ENCODE measurements at regions not wholly inside any gene's neighbourhood (a gene's known extent, or its start where the extent isn't known, plus 50 kb on each side); places are given as distances from the start of the nearest gene placed in this dataset.

GRCh38 chr5:68658810-68659372 is 434.9 kb upstream of the SLC30A5 start:
- no peak for TF ChIP-seq CTCF (IDR thresholded peaks at IDR 0.05; ENCODE audit: low read depth, low read length)
- TF ChIP-seq POLR2A (IDR thresholded peaks at IDR 0.05; ENCODE audit: extremely low read depth, insufficient read length): no peak
